ENCODE measurements at regions not wholly inside any gene's neighbourhood (a gene's known extent, or its start where the extent isn't known, plus 50 kb on each side); places are given as distances from the start of the nearest gene placed in this dataset.
"Not testable (repeated sequence)": the region's sequence is repeated elsewhere in the genome, so short reads cannot be mapped to it uniquely, and the experiment has no call there.

- H3K4me3 ChIP-seq (ENCODE audit: low read length in 2 of 2); H3K27me3 ChIP-seq (ENCODE audit: control insufficient read depth in 1 of 2, insufficient read depth in 2 of 2, low read length in 1 of 2); DNase-seq; intact Hi-C loops (cut with DNase I); H3K27ac ChIP-seq (ENCODE audit: low read depth in 1 of 2, low read length in 2 of 2); H3K4me1 ChIP-seq (ENCODE audit: control insufficient read depth in 1 of 2, insufficient read depth in 2 of 2, low read length in 2 of 2); H3K9me3 ChIP-seq (ENCODE audit: control insufficient read depth, low read length); ATAC-seq (ENCODE audit: low FRiP score); H3K36me3 ChIP-seq (ENCODE audit: control insufficient read depth in 1 of 2, insufficient read depth in 2 of 2, low read length in 1 of 2): not testable (repeated sequence)
- 88 to 94% methylated on average over 3 of the region's 3 CpGs for WGBS, 2 donors
Observed at GRCh38 chr6:104676679-104677078, 183.0 kb downstream of the HACE1 start.

- H3K4me3 ChIP-seq (ENCODE audit: low read length in 2 of 2); H3K27ac ChIP-seq (ENCODE audit: low read depth in 1 of 2, low read length in 2 of 2); intact Hi-C loops (cut with DNase I); H3K27me3 ChIP-seq (ENCODE audit: control insufficient read depth in 1 of 2, insufficient read depth in 2 of 2, low read length in 1 of 2); ATAC-seq (ENCODE audit: low FRiP score); H3K4me1 ChIP-seq (ENCODE audit: control insufficient read depth in 1 of 2, insufficient read depth in 2 of 2, low read length in 2 of 2); H3K36me3 ChIP-seq (ENCODE audit: control insufficient read depth in 1 of 2, insufficient read depth in 2 of 2, low read length in 1 of 2); H3K9me3 ChIP-seq (ENCODE audit: control insufficient read depth, low read length); DNase-seq: not testable (repeated sequence)
- WGBS, 2 donors = 70 to 72% methylated on average over 1 of the region's 1 CpG
Observed at GRCh38 chr6:104675161-104675560, 184.6 kb downstream of the HACE1 start.

- H3K27me3 ChIP-seq (ENCODE audit: control insufficient read depth in 1 of 2, insufficient read depth in 2 of 2, low read length in 1 of 2); ATAC-seq (ENCODE audit: low FRiP score); H3K4me3 ChIP-seq (ENCODE audit: low read length in 2 of 2); H3K36me3 ChIP-seq (ENCODE audit: control insufficient read depth in 1 of 2, insufficient read depth in 2 of 2, low read length in 1 of 2); intact Hi-C loops (cut with DNase I); H3K27ac ChIP-seq (ENCODE audit: low read depth in 1 of 2, low read length in 2 of 2); H3K9me3 ChIP-seq (ENCODE audit: control insufficient read depth, low read length); DNase-seq; H3K4me1 ChIP-seq (ENCODE audit: control insufficient read depth in 1 of 2, insufficient read depth in 2 of 2, low read length in 2 of 2): not testable (repeated sequence)
- 60 to 75% methylated on average over 1 of the region's 1 CpG for WGBS, 2 donors
Observed at GRCh38 chr6:104673078-104673477, 186.6 kb downstream of the HACE1 start.

- H3K36me3 ChIP-seq (ENCODE audit: control insufficient read depth in 1 of 2, insufficient read depth in 2 of 2, low read length in 1 of 2); H3K4me1 ChIP-seq (ENCODE audit: control insufficient read depth in 1 of 2, insufficient read depth in 2 of 2, low read length in 2 of 2); H3K4me3 ChIP-seq (ENCODE audit: low read length in 2 of 2); H3K9me3 ChIP-seq (ENCODE audit: control insufficient read depth, low read length); H3K27ac ChIP-seq (ENCODE audit: low read depth in 1 of 2, low read length in 2 of 2); H3K27me3 ChIP-seq (ENCODE audit: control insufficient read depth in 1 of 2, insufficient read depth in 2 of 2, low read length in 1 of 2); ATAC-seq (ENCODE audit: low FRiP score); DNase-seq; intact Hi-C loops (cut with DNase I): not testable (repeated sequence)
- 98 to 100% methylated on average over 1 of the region's 1 CpG for WGBS, 2 donors
Observed at GRCh38 chr6:104671591-104671891, 188.2 kb downstream of the HACE1 start.

GRCh38 chr6:104670834-104671590, 188.7 kb downstream of the HACE1 start:
- H3K27me3 ChIP-seq (ENCODE audit: control insufficient read depth in 1 of 2, insufficient read depth in 2 of 2, low read length in 1 of 2); intact Hi-C loops (cut with DNase I); H3K27ac ChIP-seq (ENCODE audit: low read depth in 1 of 2, low read length in 2 of 2); H3K4me1 ChIP-seq (ENCODE audit: control insufficient read depth in 1 of 2, insufficient read depth in 2 of 2, low read length in 2 of 2); ATAC-seq (ENCODE audit: low FRiP score); H3K36me3 ChIP-seq (ENCODE audit: control insufficient read depth in 1 of 2, insufficient read depth in 2 of 2, low read length in 1 of 2); H3K4me3 ChIP-seq (ENCODE audit: low read length in 2 of 2); DNase-seq; H3K9me3 ChIP-seq (ENCODE audit: control insufficient read depth, low read length): not testable (repeated sequence)
- WGBS, 2 donors = 90 to 91% methylated on average over 17 of the region's 17 CpGs

GRCh38 chr6:104669483-104669882, 190.2 kb downstream of the HACE1 start:
- ATAC-seq (ENCODE audit: low FRiP score) (no peak), DNase-seq (no peak)
- no peaks in the 10 kb centered on the region for H3K36me3 ChIP-seq (ENCODE audit: control insufficient read depth in 1 of 2, insufficient read depth in 2 of 2, low read length in 1 of 2)
- no peaks in the 10 kb centered on the region for H3K4me1 ChIP-seq (ENCODE audit: control insufficient read depth in 1 of 2, insufficient read depth in 2 of 2, low read length in 2 of 2)
- H3K27me3 ChIP-seq (ENCODE audit: control insufficient read depth in 1 of 2, insufficient read depth in 2 of 2, low read length in 1 of 2) = no peaks in the 10 kb centered on the region
- 96 to 97% methylated on average over 5 of the region's 5 CpGs for WGBS, 2 donors
- no peak overlapping the region for H3K4me3 ChIP-seq (ENCODE audit: low read length in 2 of 2)
- intact Hi-C loops (cut with DNase I) = no loop called here
- H3K9me3 ChIP-seq (ENCODE audit: control insufficient read depth, low read length) = no peaks in the 10 kb centered on the region
- H3K27ac ChIP-seq (ENCODE audit: low read depth in 1 of 2, low read length in 2 of 2) = no peak overlapping the region

GRCh38 chr6:104656235-104656634, 203.5 kb downstream of the HACE1 start:
- intact Hi-C loops (cut with DNase I) = no loop called here
- Histone ChIP-seq H3K36me3 (ENCODE audit: control insufficient read depth in 1 of 2, insufficient read depth in 2 of 2, low read length in 1 of 2) (no peaks in the 10 kb centered on the region), H3K27ac (ENCODE audit: low read depth in 1 of 2, low read length in 2 of 2) (no peak overlapping the region), H3K27me3 (ENCODE audit: control insufficient read depth in 1 of 2, insufficient read depth in 2 of 2, low read length in 1 of 2) (no peaks in the 10 kb centered on the region), H3K9me3 (ENCODE audit: control insufficient read depth, low read length) (no peaks in the 10 kb centered on the region), H3K4me3 (ENCODE audit: low read length in 2 of 2) (no peak overlapping the region), H3K4me1 (ENCODE audit: control insufficient read depth in 1 of 2, insufficient read depth in 2 of 2, low read length in 2 of 2) (no peaks in the 10 kb centered on the region)
- DNase-seq (no peak), ATAC-seq (ENCODE audit: low FRiP score) (peak; percentile 33)
- WGBS, 2 donors = 94 to 96% methylated on average over 2 of the region's 2 CpGs

GRCh38 chr6:104653781-104654180, 205.9 kb downstream of the HACE1 start:
- H3K36me3 ChIP-seq (ENCODE audit: control insufficient read depth in 1 of 2, insufficient read depth in 2 of 2, low read length in 1 of 2) = no peaks in the 10 kb centered on the region
- H3K27me3 ChIP-seq (ENCODE audit: control insufficient read depth in 1 of 2, insufficient read depth in 2 of 2, low read length in 1 of 2) = no peaks in the 10 kb centered on the region
- no peak overlapping the region for H3K4me3 ChIP-seq (ENCODE audit: low read length in 2 of 2)
- DNase-seq = no peak
- ATAC-seq (ENCODE audit: low FRiP score) = no peak
- H3K27ac ChIP-seq (ENCODE audit: low read depth in 1 of 2, low read length in 2 of 2) = no peak overlapping the region
- H3K4me1 ChIP-seq (ENCODE audit: control insufficient read depth in 1 of 2, insufficient read depth in 2 of 2, low read length in 2 of 2) = no peaks in the 10 kb centered on the region
- WGBS, 2 donors = 76 to 77% methylated on average over 3 of the region's 3 CpGs
- intact Hi-C loops (cut with DNase I) = no loop called here
- no peaks in the 10 kb centered on the region for H3K9me3 ChIP-seq (ENCODE audit: control insufficient read depth, low read length)

GRCh38 chr6:104648347-104648746, 211.4 kb downstream of the HACE1 start:
- Histone ChIP-seq H3K4me1 (ENCODE audit: control insufficient read depth in 1 of 2, insufficient read depth in 2 of 2, low read length in 2 of 2) (no peaks in the 10 kb centered on the region), H3K36me3 (ENCODE audit: control insufficient read depth in 1 of 2, insufficient read depth in 2 of 2, low read length in 1 of 2) (no peaks in the 10 kb centered on the region), H3K27ac (ENCODE audit: low read depth in 1 of 2, low read length in 2 of 2) (no peak overlapping the region), H3K9me3 (ENCODE audit: control insufficient read depth, low read length) (no peaks in the 10 kb centered on the region), H3K27me3 (ENCODE audit: control insufficient read depth in 1 of 2, insufficient read depth in 2 of 2, low read length in 1 of 2) (no peaks in the 10 kb centered on the region), H3K4me3 (ENCODE audit: low read length in 2 of 2) (no peak overlapping the region)
- intact Hi-C loops (cut with DNase I) = no loop called here
- ATAC-seq (ENCODE audit: low FRiP score) (no peak), DNase-seq (no peak)
- 91 to 92% methylated on average over 1 of the region's 1 CpG for WGBS, 2 donors
